CD4-positive, alpha-beta T cell treated with Interleukin-4 for 4 hours (primary cell): ENCODE measurements at regions not wholly inside any gene's neighbourhood (a gene's known extent, or its start where the extent isn't known, plus 50 kb on each side); places are given as distances from the start of the nearest gene placed in this dataset.
"Not testable (repeated sequence)": the region's sequence is repeated elsewhere in the genome, so short reads cannot be mapped to it uniquely, and the experiment has no call there.

ENCODE experiments used
- DNase-seq: peaks from one replicate; pipeline ENCODE4 v3.0.0-alpha.2; 2020

GRCh38 chr12:5268424-5269210 is 163.3 kb upstream of the NTF3 start:
- DNase-seq: no peak

- no peak for DNase-seq
These were observed 162.1 kb upstream of the NTF3 start for GRCh38 chr12:5269846-5270245.

- no peak for DNase-seq
These were observed 159.7 kb upstream of the NTF3 start for GRCh38 chr12:5272018-5272785.

- no peak for DNase-seq
These were observed 158.2 kb upstream of the NTF3 start for GRCh38 chr12:5273709-5274108.

- no peak for DNase-seq
These were observed 155.5 kb upstream of the NTF3 start for GRCh38 chr12:5276327-5276880.

GRCh38 chr12:5280086-5280485 is 151.8 kb upstream of the NTF3 start:
- no peak for DNase-seq

GRCh38 chr12:5290368-5290767 is 141.5 kb upstream of the NTF3 start:
- DNase-seq: not testable (repeated sequence)

GRCh38 chr12:5292651-5293050 is 139.3 kb upstream of the NTF3 start:
- no peak for DNase-seq

GRCh38 chr12:5293773-5294172 is 138.1 kb upstream of the NTF3 start:
- no peak for DNase-seq

GRCh38 chr12:5294274-5295070 is 137.4 kb upstream of the NTF3 start:
- DNase-seq: no peak

- no peak for DNase-seq
These were observed 136.8 kb upstream of the NTF3 start for GRCh38 chr12:5295151-5295550.

GRCh38 chr12:5295996-5296395 is 135.9 kb upstream of the NTF3 start:
- no peak for DNase-seq

GRCh38 chr12:5301539-5301938 is 130.4 kb upstream of the NTF3 start:
- no peak for DNase-seq

GRCh38 chr12:5305425-5305824 is 126.5 kb upstream of the NTF3 start:
- no peak for DNase-seq

GRCh38 chr12:5305886-5306545 is 125.9 kb upstream of the NTF3 start:
- no peak for DNase-seq

- DNase-seq: no peak
These were observed 124.8 kb upstream of the NTF3 start for GRCh38 chr12:5307065-5307464.

GRCh38 chr12:5308216-5308615 is 123.7 kb upstream of the NTF3 start:
- DNase-seq: no peak

- DNase-seq: no peak
These were observed 122.9 kb upstream of the NTF3 start for GRCh38 chr12:5308996-5309395.

GRCh38 chr12:5309654-5310053 is 122.3 kb upstream of the NTF3 start:
- DNase-seq: no peak

- DNase-seq: no peak
These were observed 121.8 kb upstream of the NTF3 start for GRCh38 chr12:5310151-5310550.

- DNase-seq: no peak
These were observed 114.4 kb upstream of the NTF3 start for GRCh38 chr12:5317556-5317955.

GRCh38 chr12:5318874-5319273 is 113.0 kb upstream of the NTF3 start:
- DNase-seq: no peak
